Activated CD4-positive, alpha-beta memory T cell treated with anti-CD3 and anti-CD28 coated beads, Interleukin-2, amount 10 ng/mL, durations not matched to agents 7 days and 5 days (primary cell): ENCODE measurements at regions not wholly inside any gene's neighbourhood (a gene's known extent, or its start where the extent isn't known, plus 50 kb on each side); places are given as distances from the start of the nearest gene placed in this dataset.
"Not testable (repeated sequence)": the region's sequence is repeated elsewhere in the genome, so short reads cannot be mapped to it uniquely, and the experiment has no call there.

Experiments used
- CTCF ChIA-PET: fragments of 350-600 bp; sonication (Branson Sonifier 250); formaldehyde crosslinking; loops from one replicate; lab custom pipeline; 2021; ENCODE audit warnings: antibody characterized with exemption, inconsistent platforms; lab: Charles Lee
- POLR2A ChIA-PET: fragments of 350-600 bp; sonication (Branson Sonifier 250); formaldehyde crosslinking; loops from one replicate; lab custom pipeline; 2021; ENCODE audit warnings: antibody characterized with exemption; lab: Charles Lee
- DNase-seq: peaks from one replicate; pipeline ENCODE4 v3.0.0-alpha.2; 2020
- H3K27ac Mint-ChIP-seq: one replicate; pipeline ENCODE4 v1.8.0; 2021; ENCODE audit warnings: mild to moderate bottlenecking, mixed read lengths
- H3K27me3 Mint-ChIP-seq: one replicate; pipeline ENCODE4 v1.8.0; 2021; ENCODE audit warnings: mixed read lengths
- H3K36me3 Mint-ChIP-seq: one replicate; pipeline ENCODE4 v1.8.0; 2021; ENCODE audit warnings: low read depth, mixed read lengths
- H3K4me1 Mint-ChIP-seq: one replicate; pipeline ENCODE4 v1.8.0; 2021; ENCODE audit warnings: mixed read lengths
- H3K4me3 Mint-ChIP-seq: one replicate; pipeline ENCODE4 v1.8.0; 2021; ENCODE audit warnings: mild to moderate bottlenecking, mixed read lengths
- H3K9me3 Mint-ChIP-seq: one replicate; pipeline ENCODE4 v1.8.0; 2021; ENCODE audit warnings: mixed read lengths

- DNase-seq, H3K36me3 Mint-ChIP-seq, H3K4me3 Mint-ChIP-seq, CTCF ChIA-PET, H3K9me3 Mint-ChIP-seq, POLR2A ChIA-PET, H3K27me3 Mint-ChIP-seq, H3K27ac Mint-ChIP-seq, H3K4me1 Mint-ChIP-seq: not testable (repeated sequence)
Observed at GRCh38 chr9:42397336-42397735, 213.9 kb downstream of the SPATA31A6 start.

DNA sequence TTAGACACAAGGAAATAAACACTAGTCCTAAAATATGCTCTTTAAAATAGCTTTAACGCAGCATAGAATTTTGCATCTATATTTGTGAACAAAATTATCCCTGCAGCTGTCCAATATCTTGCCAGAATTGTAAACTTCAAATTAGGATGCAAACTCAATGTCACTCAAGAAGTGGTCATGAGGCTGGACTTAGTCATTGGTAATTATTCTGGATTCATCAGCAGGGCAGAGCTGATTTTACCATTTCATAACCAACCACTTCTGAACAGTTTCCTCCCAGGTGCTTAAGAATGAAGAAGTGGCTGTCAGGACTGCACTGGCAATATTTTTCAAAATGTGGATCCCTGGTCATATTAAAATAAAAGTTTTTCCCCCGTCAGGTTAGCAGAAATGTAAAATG lies 219.5 kb downstream of the SPATA31A6 start:
- H3K27ac Mint-ChIP-seq, POLR2A ChIA-PET, H3K27me3 Mint-ChIP-seq, CTCF ChIA-PET, DNase-seq, H3K4me1 Mint-ChIP-seq, H3K36me3 Mint-ChIP-seq, H3K4me3 Mint-ChIP-seq, H3K9me3 Mint-ChIP-seq: not testable (repeated sequence)

GRCh38 chr9:42409581-42409980 lies 226.1 kb downstream of the SPATA31A6 start:
- CTCF ChIA-PET, H3K27me3 Mint-ChIP-seq, POLR2A ChIA-PET, H3K4me3 Mint-ChIP-seq, H3K36me3 Mint-ChIP-seq, H3K27ac Mint-ChIP-seq, H3K9me3 Mint-ChIP-seq, H3K4me1 Mint-ChIP-seq, DNase-seq: not testable (repeated sequence)

GRCh38 chr9:42412354-42412753 lies 228.9 kb downstream of the SPATA31A6 start:
- H3K27ac Mint-ChIP-seq, H3K27me3 Mint-ChIP-seq, CTCF ChIA-PET, DNase-seq, H3K36me3 Mint-ChIP-seq, H3K4me3 Mint-ChIP-seq, POLR2A ChIA-PET, H3K4me1 Mint-ChIP-seq, H3K9me3 Mint-ChIP-seq: not testable (repeated sequence)

- DNase-seq, H3K4me3 Mint-ChIP-seq, CTCF ChIA-PET, H3K27ac Mint-ChIP-seq, H3K27me3 Mint-ChIP-seq, H3K4me1 Mint-ChIP-seq, H3K9me3 Mint-ChIP-seq, POLR2A ChIA-PET, H3K36me3 Mint-ChIP-seq: not testable (repeated sequence)
Observed at GRCh38 chr9:42414865-42415264, 231.4 kb downstream of the SPATA31A6 start.

GRCh38 chr9:42419652-42420051 lies 236.2 kb downstream of the SPATA31A6 start:
- H3K4me3 Mint-ChIP-seq, H3K9me3 Mint-ChIP-seq, H3K27ac Mint-ChIP-seq, H3K4me1 Mint-ChIP-seq, H3K36me3 Mint-ChIP-seq, POLR2A ChIA-PET, DNase-seq, CTCF ChIA-PET, H3K27me3 Mint-ChIP-seq: not testable (repeated sequence)

DNA sequence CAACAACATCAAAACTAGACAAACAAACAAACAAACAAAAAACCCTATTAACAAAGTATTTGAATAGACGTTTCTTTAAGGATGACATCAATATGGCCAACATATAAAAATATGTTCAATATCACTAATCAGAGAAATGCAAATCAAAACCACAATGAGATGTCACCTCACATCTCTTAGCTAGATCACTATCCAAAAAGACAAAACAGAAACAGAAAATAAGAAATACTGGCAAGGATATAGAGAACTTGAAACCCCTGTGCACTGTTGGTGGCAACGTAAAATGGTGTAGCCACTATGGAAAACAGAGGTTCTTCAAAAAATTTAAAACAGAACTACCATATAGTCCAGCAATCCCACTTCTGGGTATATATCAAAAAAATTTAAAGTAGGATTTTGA lies 236.9 kb downstream of the SPATA31A6 start:
- CTCF ChIA-PET, H3K4me1 Mint-ChIP-seq, H3K27me3 Mint-ChIP-seq, DNase-seq, H3K4me3 Mint-ChIP-seq, H3K9me3 Mint-ChIP-seq, H3K36me3 Mint-ChIP-seq, H3K27ac Mint-ChIP-seq, POLR2A ChIA-PET: not testable (repeated sequence)

GRCh38 chr9:42421630-42422029 lies 238.2 kb downstream of the SPATA31A6 start:
- DNase-seq, H3K27me3 Mint-ChIP-seq, H3K27ac Mint-ChIP-seq, POLR2A ChIA-PET, H3K4me3 Mint-ChIP-seq, CTCF ChIA-PET, H3K9me3 Mint-ChIP-seq, H3K4me1 Mint-ChIP-seq, H3K36me3 Mint-ChIP-seq: not testable (repeated sequence)

DNA sequence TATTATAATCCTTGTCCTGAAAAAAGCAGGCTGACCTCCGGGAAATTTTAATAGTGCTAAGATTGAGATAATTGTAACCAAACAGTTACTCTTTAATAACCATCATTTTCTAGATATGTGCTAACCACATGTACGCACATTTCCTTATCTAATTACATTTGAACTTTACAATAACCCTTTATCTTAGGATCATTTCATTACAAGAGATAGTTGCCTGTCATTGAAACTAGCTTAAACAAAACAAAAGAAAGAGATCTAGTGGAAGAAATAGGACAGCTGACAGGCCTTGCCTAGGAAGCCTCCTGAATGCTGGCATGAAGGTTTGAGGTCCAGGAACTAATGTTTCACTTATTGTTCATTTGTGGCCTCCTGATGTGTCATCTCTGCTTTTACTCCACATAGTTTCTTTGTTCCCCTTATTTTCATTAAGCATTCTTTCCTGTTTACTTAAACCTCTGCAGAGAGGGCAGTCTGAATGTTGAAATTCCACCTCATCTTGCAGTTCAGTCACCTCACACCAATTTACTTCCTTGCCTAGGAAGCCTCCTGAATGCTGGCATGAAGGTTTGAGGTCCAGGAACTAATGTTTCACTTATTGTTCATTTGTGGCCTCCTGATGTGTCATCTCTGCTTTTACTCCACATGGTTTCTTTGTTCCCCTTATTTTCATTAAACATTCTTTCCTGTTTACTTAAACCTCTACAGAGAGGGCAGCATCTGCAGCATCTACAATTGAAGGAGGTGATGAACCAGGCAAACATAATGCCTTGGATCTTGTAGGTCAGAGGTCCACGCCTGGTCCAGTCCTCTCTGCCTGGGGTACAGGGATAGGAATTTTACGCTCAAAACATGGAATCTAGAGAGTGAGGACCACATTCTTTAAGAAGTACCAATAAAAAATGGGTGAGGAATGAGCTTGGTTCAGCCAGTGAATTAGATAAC lies 247.5 kb downstream of the SPATA31A6 start:
- H3K27me3 Mint-ChIP-seq, H3K9me3 Mint-ChIP-seq, H3K4me3 Mint-ChIP-seq, H3K27ac Mint-ChIP-seq, H3K36me3 Mint-ChIP-seq, H3K4me1 Mint-ChIP-seq, DNase-seq, POLR2A ChIA-PET, CTCF ChIA-PET: not testable (repeated sequence)

DNA sequence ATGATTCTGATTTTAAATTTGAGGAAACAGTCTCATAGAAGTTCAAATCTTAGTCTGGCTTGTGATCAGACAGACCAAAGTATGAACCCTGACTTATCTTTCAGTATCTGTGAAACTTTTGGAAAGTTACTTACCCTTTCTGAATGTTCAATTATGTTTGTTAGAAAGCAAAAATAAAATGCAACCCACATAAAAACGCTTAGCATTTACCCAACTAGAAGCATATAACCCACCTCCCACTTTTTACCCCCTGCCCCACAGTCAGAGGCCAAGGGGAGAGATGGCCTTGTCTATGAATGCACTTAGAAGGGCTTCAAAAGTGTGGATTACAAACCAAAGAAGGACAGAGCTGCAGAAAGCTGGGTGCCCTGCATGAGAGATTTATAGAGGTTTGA lies 248.2 kb downstream of the SPATA31A6 start:
- CTCF ChIA-PET, POLR2A ChIA-PET, H3K27me3 Mint-ChIP-seq, H3K4me3 Mint-ChIP-seq, H3K9me3 Mint-ChIP-seq, H3K27ac Mint-ChIP-seq, H3K4me1 Mint-ChIP-seq, DNase-seq, H3K36me3 Mint-ChIP-seq: not testable (repeated sequence)

GRCh38 chr9:42434844-42435714 lies 251.6 kb downstream of the SPATA31A6 start:
- H3K27me3 Mint-ChIP-seq, H3K36me3 Mint-ChIP-seq, H3K4me1 Mint-ChIP-seq, H3K27ac Mint-ChIP-seq, H3K4me3 Mint-ChIP-seq, DNase-seq, H3K9me3 Mint-ChIP-seq, CTCF ChIA-PET, POLR2A ChIA-PET: not testable (repeated sequence)

DNA sequence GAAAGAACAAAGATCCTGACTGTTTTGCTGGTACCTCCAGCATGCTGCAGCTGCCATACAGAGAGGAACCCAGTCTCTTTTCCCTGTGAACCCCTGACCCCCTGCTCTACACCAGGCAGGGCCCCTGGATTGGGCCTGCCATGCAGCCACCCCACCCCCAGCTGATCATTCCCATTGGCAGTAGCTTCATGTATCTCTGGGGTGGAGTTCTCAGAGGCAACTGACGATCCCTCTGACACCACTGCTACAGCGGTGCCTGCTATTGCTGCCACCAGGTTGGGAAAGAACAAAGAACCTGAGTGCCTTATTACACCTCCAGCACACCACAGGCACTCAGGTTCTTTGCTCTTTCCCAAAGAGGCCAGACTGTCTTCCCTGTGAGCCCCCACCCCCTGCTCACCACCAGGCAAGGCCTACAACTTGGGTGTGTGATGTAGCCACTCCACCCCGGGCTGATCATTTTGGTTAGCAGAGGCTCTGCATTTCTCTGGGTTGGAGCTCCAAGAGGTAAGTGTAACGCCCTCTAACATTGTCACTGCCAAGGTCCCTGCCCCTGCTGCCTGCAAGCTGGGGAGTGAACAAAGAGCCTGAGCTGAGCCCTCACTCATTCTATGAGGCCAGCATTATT lies 252.4 kb downstream of the SPATA31A6 start:
- H3K4me1 Mint-ChIP-seq, POLR2A ChIA-PET, CTCF ChIA-PET, H3K27me3 Mint-ChIP-seq, H3K4me3 Mint-ChIP-seq, H3K27ac Mint-ChIP-seq, DNase-seq, H3K36me3 Mint-ChIP-seq, H3K9me3 Mint-ChIP-seq: not testable (repeated sequence)

- CTCF ChIA-PET, DNase-seq, H3K4me1 Mint-ChIP-seq, H3K9me3 Mint-ChIP-seq, H3K4me3 Mint-ChIP-seq, POLR2A ChIA-PET, H3K27me3 Mint-ChIP-seq, H3K36me3 Mint-ChIP-seq, H3K27ac Mint-ChIP-seq: not testable (repeated sequence)
Observed at GRCh38 chr9:42437057-42437759, 253.7 kb downstream of the SPATA31A6 start.
